GM12875 (cell line): ENCODE measurements at regions not wholly inside any gene's neighbourhood (a gene's known extent, or its start where the extent isn't known, plus 50 kb on each side); places are given as distances from the start of the nearest gene placed in this dataset.

Source experiments
- H3K4me3 ChIP-seq: one replicate; pipeline ENCODE4 v1.5.1; 2011; ENCODE audit warnings: low read depth, low read length, control low read depth
- TF ChIP-seq, protein P1 (sequence below): IDR thresholded peaks from 2 replicates; pipeline ENCODE4 v1.5.1; 2011; ENCODE audit warnings: low read depth, mild to moderate bottlenecking, control low read depth, inconsistent platforms, low read length, moderate library complexity, borderline replicate concordance; ENCODE audit not compliant: insufficient read depth

DNA sequence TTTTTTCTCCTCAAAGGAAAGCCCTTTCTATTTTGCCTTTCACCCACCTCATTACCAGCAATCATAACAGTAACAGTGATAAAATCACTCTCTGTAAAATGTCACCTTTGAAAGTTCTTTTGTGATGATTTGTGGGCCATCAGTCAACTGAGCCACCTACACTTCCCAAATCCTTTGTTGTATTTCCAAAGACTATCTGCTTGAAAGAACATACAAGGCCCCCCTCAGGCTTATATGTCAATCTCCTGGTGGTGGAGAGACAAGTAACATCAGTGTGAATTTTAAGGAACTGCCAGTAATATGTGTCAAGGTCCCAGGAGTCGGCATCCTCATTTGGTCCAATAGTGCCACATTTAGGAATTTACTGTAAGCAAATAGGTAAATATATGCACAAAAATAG lies 161.1 kb upstream of the EOMES start:
- TF ChIP-seq, protein P1, sequence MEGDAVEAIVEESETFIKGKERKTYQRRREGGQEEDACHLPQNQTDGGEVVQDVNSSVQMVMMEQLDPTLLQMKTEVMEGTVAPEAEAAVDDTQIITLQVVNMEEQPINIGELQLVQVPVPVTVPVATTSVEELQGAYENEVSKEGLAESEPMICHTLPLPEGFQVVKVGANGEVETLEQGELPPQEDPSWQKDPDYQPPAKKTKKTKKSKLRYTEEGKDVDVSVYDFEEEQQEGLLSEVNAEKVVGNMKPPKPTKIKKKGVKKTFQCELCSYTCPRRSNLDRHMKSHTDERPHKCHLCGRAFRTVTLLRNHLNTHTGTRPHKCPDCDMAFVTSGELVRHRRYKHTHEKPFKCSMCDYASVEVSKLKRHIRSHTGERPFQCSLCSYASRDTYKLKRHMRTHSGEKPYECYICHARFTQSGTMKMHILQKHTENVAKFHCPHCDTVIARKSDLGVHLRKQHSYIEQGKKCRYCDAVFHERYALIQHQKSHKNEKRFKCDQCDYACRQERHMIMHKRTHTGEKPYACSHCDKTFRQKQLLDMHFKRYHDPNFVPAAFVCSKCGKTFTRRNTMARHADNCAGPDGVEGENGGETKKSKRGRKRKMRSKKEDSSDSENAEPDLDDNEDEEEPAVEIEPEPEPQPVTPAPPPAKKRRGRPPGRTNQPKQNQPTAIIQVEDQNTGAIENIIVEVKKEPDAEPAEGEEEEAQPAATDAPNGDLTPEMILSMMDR: no peak
- H3K4me3 ChIP-seq: no peak overlapping the region

DNA sequence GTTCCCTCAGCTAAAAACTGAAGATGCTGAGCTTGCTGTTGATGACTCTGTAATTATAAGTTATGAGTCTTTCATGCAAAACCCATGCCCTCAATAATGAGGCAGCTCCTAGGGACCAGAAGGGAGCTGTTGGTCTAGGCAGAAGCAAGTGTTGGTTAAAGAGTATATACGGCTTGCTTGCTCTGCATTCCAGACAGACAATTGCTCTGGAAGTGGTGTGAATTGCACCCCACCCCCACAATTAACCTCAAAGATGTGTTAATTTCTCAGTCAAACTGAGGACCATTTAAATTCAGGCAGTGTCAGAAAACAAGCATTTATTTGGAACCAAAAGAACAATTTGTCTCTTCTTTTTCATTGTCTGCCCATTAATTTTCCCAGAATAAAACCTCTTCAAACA lies 163.5 kb upstream of the EOMES start:
- no peak overlapping the region for H3K4me3 ChIP-seq
- TF ChIP-seq, protein P1: no peak

DNA sequence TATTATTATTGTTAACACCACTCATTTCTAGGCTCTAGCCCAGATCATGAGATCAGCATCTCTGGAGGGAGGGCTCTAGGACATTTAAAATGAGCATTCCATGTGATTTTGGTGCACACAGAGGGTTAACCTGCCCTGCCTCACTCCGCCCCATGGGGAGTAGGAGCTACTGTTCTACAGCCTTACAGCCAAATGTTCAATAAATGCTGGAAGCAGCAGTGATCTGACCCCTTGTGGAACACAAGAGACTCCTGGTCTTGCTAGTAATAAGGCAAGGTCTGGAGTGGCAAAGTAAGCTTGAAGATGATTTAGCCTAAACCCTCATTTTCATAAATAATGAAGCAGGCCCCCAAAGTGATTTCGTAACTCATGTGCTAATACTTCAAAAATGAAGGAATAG lies 166.4 kb upstream of the EOMES start:
- TF ChIP-seq, protein P1: no peak
- H3K4me3 ChIP-seq: no peak overlapping the region

DNA sequence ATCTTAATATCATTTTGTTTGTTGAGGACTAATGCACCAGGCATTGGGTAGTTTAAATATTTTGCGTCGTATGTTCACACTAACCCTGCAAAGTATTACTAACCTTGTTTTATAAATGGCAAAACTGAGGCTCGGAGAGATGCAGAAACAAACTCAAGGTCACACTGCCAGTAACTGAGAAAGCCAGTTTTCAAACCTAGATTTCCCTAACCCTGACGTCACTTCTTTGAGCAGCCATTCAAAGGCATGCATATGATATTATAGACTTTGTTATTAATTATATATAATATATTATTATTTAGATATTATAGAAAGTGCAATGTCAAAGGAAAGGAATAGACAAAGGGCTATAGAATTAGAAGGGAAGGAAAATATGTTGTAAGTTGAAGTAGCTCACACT lies 167.6 kb upstream of the EOMES start:
- no peak overlapping the region for H3K4me3 ChIP-seq
- TF ChIP-seq, protein P1: no peak

DNA sequence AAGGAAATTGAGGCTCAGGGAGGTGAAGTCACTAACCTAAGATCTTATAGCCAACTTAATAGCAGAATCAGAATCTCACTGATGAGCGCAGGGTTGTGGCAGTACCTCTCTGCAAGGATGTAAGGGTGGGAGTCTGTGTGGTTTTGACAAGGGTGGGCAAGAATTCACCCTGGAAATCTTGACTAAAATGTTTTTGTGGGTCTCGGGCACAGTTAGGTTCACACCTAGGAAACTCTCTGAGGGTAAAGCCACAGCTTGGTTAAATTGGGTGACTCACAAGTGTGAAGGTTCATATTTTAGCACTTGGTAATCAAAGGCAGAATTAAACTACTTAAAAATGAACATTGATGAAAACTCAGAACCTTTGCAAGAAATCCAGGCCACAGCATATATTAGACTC lies 178.2 kb upstream of the EOMES start:
- H3K4me3 ChIP-seq: no peak overlapping the region

DNA sequence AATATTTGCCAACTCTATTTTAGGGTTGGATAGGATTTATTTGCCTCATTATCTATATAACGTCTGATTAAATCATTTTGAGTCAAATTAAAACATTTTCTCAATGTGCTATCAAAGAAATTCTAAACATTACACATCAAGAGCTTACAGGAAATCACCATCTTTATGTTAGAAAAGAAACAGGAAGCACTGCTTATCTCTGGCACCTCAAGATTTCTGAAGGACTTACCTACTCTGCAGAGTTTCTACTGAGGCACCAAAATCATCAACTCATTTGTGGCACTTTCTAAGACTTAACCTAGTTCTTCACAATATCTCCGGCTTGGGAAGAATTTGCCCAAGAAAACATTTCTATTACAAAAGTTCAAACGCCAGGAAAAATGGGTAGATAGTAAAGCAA lies 181.3 kb upstream of the EOMES start:
- H3K4me3 ChIP-seq: no peak overlapping the region
- TF ChIP-seq, protein P1: no peak

More for the DNA sequence above, 178.2 kb upstream of the EOMES start:
- TF ChIP-seq, protein P1: no peak

DNA sequence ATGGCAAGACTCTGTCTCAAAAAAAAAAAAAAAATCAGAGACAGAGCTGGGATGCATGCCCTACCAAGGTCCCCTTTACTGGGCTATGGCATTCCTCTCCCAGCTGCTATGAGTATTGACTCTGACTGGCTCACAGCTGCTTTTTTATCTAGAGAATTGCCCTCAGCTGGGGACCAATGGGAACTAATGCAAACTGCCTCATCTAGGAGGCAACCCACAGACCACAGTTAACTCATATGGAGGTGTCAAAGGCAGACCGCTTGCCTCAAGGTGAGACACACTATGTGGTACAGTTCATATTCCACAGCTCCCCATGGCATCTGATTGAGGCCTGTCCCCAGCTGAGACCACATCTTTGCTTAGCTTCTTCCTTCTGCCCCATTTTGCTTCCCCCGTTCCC lies 183.5 kb upstream of the EOMES start:
- H3K4me3 ChIP-seq: no peak overlapping the region
- TF ChIP-seq, protein P1: no peak
